Gastrocnemius medialis (tissue), 4 donors: ENCODE measurements at regions not wholly inside any gene's neighbourhood (a gene's known extent, or its start where the extent isn't known, plus 50 kb on each side); places are given as distances from the start of the nearest gene placed in this dataset.
"Not testable (repeated sequence)": the region's sequence is repeated elsewhere in the genome, so short reads cannot be mapped to it uniquely, and the experiment has no call there.

Experiments used
- ATAC-seq, 2 donors: fragments of 150-250 bp; one replicate each; pipeline ENCODE4 v1.9.1; 2016
- DNase-seq, 2 donors: peaks; one replicate each; pipeline ENCODE4 v3.0.0-alpha.2; 2019
- H3K27ac ChIP-seq, 4 donors: fragments of 200-600 bp; sonication (generic); 1 replicate in 1 of 4; 2 replicates in 3 of 4; pipeline ENCODE4 v1.5.1; 2016 to 2018; ENCODE audit warnings: mild to moderate bottlenecking in 2 of 4, moderate library complexity in 1 of 4
- H3K27me3 ChIP-seq, 3 donors: fragments of 200-600 bp; sonication (generic) in 2 of 3; 1 replicate in 1 of 3; 2 replicates in 2 of 3; pipeline versions ENCODE4 v1.5.1 to v1.6.0; 2016 to 2019; ENCODE audit warnings: mild to moderate bottlenecking in 1 of 3, moderate library complexity in 1 of 3
- H3K36me3 ChIP-seq, 2 donors: fragments of 200-600 bp; sonication (generic) in 1 of 2; one replicate each; pipeline ENCODE4 v1.5.1; 2017 to 2018
- H3K4me1 ChIP-seq, 2 donors: fragments of 200-600 bp; sonication (generic) in 1 of 2; one replicate each; pipeline ENCODE4 v1.5.1; 2016 to 2017; ENCODE audit warnings: mild to moderate bottlenecking in 2 of 2
- H3K4me3 ChIP-seq, 4 donors: fragments of 200-600 bp; sonication (generic) in 3 of 4; 1 replicate in 1 of 4; 2 replicates in 3 of 4; pipeline ENCODE4 v1.5.1; 2016 to 2019; ENCODE audit warnings: mild to moderate bottlenecking in 2 of 4
- H3K9me3 ChIP-seq, 3 donors: fragments of 200-600 bp; sonication (generic) in 2 of 3; 1 replicate in 1 of 3; 2 replicates in 2 of 3; pipeline ENCODE4 v1.5.1; 2016 to 2019
- CTCF ChIP-seq, 5 experiments: fragments of 450-650 bp in 3 of 5; fragments of 200-600 bp in 2 of 5; sonication (generic) in 2 of 5; IDR thresholded peaks in 4 of 5; conservative IDR thresholded peaks in 1 of 5; 1 replicate in 4 of 5; 2 replicates in 1 of 5; pipeline ENCODE4 v1.5.1; 2016 to 2019; ENCODE audit warnings: antibody characterized with exemption in 5 of 5, mild to moderate bottlenecking in 3 of 5, moderate library complexity in 3 of 5
- POLR2A ChIP-seq, 2 donors: fragments of 450-650 bp; IDR thresholded peaks; one replicate each; pipeline ENCODE4 v1.6.1; 2017; ENCODE audit warnings: antibody characterized with exemption in 2 of 2, mild to moderate bottlenecking in 2 of 2, moderate library complexity in 2 of 2
- in situ Hi-C, 4 donors: fragments of 200-750 bp; cut with MboI; loops; one replicate each; pipeline versions ENCODE4 v1.15.0 to v1.8.0; 2017; ENCODE audit warnings: low sequenced_read_pairs in 4 of 4
- intact Hi-C: fragments of 100-400 bp; cut with DNase I; formaldehyde crosslinking; loops from one replicate; pipeline ENCODE4 v1.15.1; 2023; ENCODE audit warnings: low total_unique reads

GRCh38 chr10:63825766-63826165 lies 304.6 kb downstream of the REEP3 start:
- no peak for DNase-seq
- no peak overlapping the region for H3K4me3 ChIP-seq
- no peaks in the 10 kb centered on the region for H3K27me3 ChIP-seq
- in situ Hi-C loops (no loop called here), intact Hi-C loops (no loop called here)
- TF ChIP-seq CTCF (IDR thresholded peaks at IDR 0.05 in 4 of 5, conservative IDR thresholded peaks at IDR 0.05 in 1 of 5) (no peak), POLR2A (IDR thresholded peaks at IDR 0.05) (no peak)
- peaks cover 0 to 6% (median 0%) of the 10 kb centered on the region in 3 donors for H3K9me3 ChIP-seq
- H3K27ac ChIP-seq: no peak overlapping the region
- no peak for ATAC-seq
- H3K4me1 ChIP-seq: no peaks in the 10 kb centered on the region
- H3K36me3 ChIP-seq: no peaks in the 10 kb centered on the region

GRCh38 chr10:63827018-63827417 lies 305.8 kb downstream of the REEP3 start:
- H3K4me1 ChIP-seq, intact Hi-C loops, ATAC-seq, H3K27ac ChIP-seq, in situ Hi-C loops, DNase-seq, H3K27me3 ChIP-seq, H3K36me3 ChIP-seq, H3K4me3 ChIP-seq, H3K9me3 ChIP-seq: not testable (repeated sequence)

- Histone ChIP-seq H3K9me3 (no peaks in the 10 kb centered on the region), H3K4me1 (no peaks in the 10 kb centered on the region), H3K36me3 (no peaks in the 10 kb centered on the region), H3K27ac (no peak overlapping the region), H3K4me3 (no peak overlapping the region), H3K27me3 (no peaks in the 10 kb centered on the region)
- ATAC-seq (no peak), DNase-seq (no peak)
- intact Hi-C loops (no loop called here), in situ Hi-C loops (no loop called here)
- TF ChIP-seq CTCF (IDR thresholded peaks at IDR 0.05 in 4 of 5, conservative IDR thresholded peaks at IDR 0.05 in 1 of 5) (no peak), POLR2A (IDR thresholded peaks at IDR 0.05) (no peak)
Observed at GRCh38 chr10:63829020-63829419, 307.8 kb downstream of the REEP3 start.

- intact Hi-C loops (no loop called here), in situ Hi-C loops (no loop called here)
- Histone ChIP-seq H3K27me3 (no peaks in the 10 kb centered on the region), H3K36me3 (no peaks in the 10 kb centered on the region), H3K27ac (no peak overlapping the region), H3K9me3 (no peaks in the 10 kb centered on the region), H3K4me3 (no peak overlapping the region), H3K4me1 (no peaks in the 10 kb centered on the region)
- no peak for DNase-seq
- TF ChIP-seq POLR2A (IDR thresholded peaks at IDR 0.05): no peak
- TF ChIP-seq CTCF (IDR thresholded peaks at IDR 0.05 in 4 of 5, conservative IDR thresholded peaks at IDR 0.05 in 1 of 5): no peak
- no peak for ATAC-seq
Observed at GRCh38 chr10:63829573-63830149, 308.5 kb downstream of the REEP3 start.

- DNase-seq: no peak
Observed at GRCh38 chr10:63832686-63833085, 311.5 kb downstream of the REEP3 start.

More at GRCh38 chr10:63832686-63833085, 311.5 kb downstream of the REEP3 start:
- Histone ChIP-seq H3K27me3 (no peaks in the 10 kb centered on the region), H3K4me3 (no peak overlapping the region), H3K36me3 (no peaks in the 10 kb centered on the region), H3K27ac (no peak overlapping the region), H3K9me3 (no peaks in the 10 kb centered on the region), H3K4me1 (no peaks in the 10 kb centered on the region)
- no peak for ATAC-seq
- in situ Hi-C loops: no loop called here
- intact Hi-C loops: no loop called here
- TF ChIP-seq POLR2A (IDR thresholded peaks at IDR 0.05) (no peak), CTCF (IDR thresholded peaks at IDR 0.05 in 4 of 5, conservative IDR thresholded peaks at IDR 0.05 in 1 of 5) (no peak)
